ENCODE measurements at regions not wholly inside any gene's neighbourhood (a gene's known extent, or its start where the extent isn't known, plus 50 kb on each side); places are given as distances from the start of the nearest gene placed in this dataset.
"Not testable (repeated sequence)": the region's sequence is repeated elsewhere in the genome, so short reads cannot be mapped to it uniquely, and the experiment has no call there.

DNA sequence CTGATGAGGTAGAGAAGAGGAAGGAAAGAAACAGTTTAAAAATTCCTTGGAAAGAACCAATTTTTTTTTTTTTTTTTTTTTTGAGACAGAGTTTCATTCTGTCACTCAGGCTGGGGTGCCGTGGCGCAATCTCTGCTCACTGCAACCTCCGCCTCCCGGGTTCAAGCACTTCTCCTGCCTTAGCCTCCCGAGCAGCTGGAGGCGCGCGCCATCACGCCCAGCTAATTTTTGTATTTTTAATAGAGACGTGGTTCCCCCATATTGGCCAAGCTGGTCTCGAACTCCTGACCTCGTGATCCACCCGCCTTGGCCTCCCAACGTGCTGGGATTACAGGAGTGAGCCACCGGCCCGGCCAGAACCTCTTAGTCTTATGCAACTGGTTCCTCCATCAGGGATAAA, 951.6 kb upstream of the CNTN5 start:
- TF ChIP-seq EZH2 (IDR thresholded peaks at IDR 0.05; ENCODE audit: borderline replicate concordance, low read depth, low read length, poor library complexity, severe bottlenecking) = not testable (repeated sequence)
- TF ChIP-seq, protein P1, sequence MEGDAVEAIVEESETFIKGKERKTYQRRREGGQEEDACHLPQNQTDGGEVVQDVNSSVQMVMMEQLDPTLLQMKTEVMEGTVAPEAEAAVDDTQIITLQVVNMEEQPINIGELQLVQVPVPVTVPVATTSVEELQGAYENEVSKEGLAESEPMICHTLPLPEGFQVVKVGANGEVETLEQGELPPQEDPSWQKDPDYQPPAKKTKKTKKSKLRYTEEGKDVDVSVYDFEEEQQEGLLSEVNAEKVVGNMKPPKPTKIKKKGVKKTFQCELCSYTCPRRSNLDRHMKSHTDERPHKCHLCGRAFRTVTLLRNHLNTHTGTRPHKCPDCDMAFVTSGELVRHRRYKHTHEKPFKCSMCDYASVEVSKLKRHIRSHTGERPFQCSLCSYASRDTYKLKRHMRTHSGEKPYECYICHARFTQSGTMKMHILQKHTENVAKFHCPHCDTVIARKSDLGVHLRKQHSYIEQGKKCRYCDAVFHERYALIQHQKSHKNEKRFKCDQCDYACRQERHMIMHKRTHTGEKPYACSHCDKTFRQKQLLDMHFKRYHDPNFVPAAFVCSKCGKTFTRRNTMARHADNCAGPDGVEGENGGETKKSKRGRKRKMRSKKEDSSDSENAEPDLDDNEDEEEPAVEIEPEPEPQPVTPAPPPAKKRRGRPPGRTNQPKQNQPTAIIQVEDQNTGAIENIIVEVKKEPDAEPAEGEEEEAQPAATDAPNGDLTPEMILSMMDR (conservative IDR thresholded peaks at IDR 0.05; ENCODE audit: low read depth, low read length) = not testable (repeated sequence)

Data from A673 (cell line).